ENCODE measurements at regions not wholly inside any gene's neighbourhood (a gene's known extent, or its start where the extent isn't known, plus 50 kb on each side); places are given as distances from the start of the nearest gene placed in this dataset.

DNA sequence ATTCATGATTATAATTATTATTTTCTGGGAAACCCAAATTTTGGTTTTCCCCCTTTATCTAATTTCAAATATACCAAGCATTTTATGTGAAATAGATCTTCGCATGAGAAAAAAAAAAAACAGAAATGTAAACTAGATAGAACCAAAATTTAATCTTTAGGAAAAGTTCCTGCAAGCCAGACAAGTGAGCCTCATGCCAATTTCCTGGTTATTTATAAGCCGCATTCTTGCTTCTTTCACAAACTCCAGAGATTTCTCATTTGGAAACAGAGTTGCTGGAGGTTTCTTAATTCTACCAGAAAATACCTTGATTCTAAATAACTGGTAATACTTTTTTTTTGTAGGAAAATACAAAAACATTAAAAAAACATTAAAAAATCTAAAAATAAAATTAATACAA lies 690.4 kb upstream of the IGFBP3 start:
- H3K27me3 ChIP-seq, result no peaks in the 10 kb centered on the region
- TF ChIP-seq, protein P1, sequence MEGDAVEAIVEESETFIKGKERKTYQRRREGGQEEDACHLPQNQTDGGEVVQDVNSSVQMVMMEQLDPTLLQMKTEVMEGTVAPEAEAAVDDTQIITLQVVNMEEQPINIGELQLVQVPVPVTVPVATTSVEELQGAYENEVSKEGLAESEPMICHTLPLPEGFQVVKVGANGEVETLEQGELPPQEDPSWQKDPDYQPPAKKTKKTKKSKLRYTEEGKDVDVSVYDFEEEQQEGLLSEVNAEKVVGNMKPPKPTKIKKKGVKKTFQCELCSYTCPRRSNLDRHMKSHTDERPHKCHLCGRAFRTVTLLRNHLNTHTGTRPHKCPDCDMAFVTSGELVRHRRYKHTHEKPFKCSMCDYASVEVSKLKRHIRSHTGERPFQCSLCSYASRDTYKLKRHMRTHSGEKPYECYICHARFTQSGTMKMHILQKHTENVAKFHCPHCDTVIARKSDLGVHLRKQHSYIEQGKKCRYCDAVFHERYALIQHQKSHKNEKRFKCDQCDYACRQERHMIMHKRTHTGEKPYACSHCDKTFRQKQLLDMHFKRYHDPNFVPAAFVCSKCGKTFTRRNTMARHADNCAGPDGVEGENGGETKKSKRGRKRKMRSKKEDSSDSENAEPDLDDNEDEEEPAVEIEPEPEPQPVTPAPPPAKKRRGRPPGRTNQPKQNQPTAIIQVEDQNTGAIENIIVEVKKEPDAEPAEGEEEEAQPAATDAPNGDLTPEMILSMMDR (IDR thresholded peaks at IDR 0.05), result no peak
- TF ChIP-seq POLR2A (IDR thresholded peaks at IDR 0.05), result no peak
- intact Hi-C loops (cut with DNase I), result no loop called here
- no peak for ATAC-seq
- H3K27ac ChIP-seq, result no peak overlapping the region
- no peaks in the 10 kb centered on the region for H3K36me3 ChIP-seq (replicated peaks in 1 of 2; ENCODE audit: insufficient read depth in 1 of 2, low read depth in 2 of 2)
- no peaks in the 10 kb centered on the region for H3K9me3 ChIP-seq
- DNase-seq, result no peak
- peaks cover 17% of the 10 kb centered on the region for H3K4me1 ChIP-seq
- H3K4me3 ChIP-seq, result no peak overlapping the region
- WGBS, 2 donors, result 14 to 34% methylated on average over 2 of the region's 2 CpGs

DNA sequence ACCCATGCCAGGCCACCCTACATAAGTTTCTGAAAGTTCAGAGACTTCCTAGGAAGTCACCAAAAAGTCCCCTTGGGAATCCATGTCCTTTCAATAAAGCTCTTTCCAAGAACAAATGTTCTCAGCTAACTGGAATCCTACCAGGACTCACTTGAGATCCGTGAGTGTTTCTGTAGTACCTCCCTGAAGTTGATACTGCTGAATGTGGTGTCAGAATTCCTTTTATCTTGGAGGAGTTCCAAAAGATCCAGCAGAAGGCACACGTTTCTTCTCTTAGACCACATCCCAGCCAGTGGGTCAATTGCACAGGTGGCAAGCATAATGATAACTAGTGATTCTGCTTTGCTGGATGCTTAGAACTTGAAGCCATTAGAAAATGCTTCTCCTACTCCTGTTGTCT lies 689.7 kb upstream of the IGFBP3 start:
- Histone ChIP-seq H3K4me1 (peaks cover 17% of the 10 kb centered on the region), H3K4me3 (no peak overlapping the region), H3K27me3 (no peaks in the 10 kb centered on the region), H3K9me3 (no peaks in the 10 kb centered on the region), H3K27ac (no peak overlapping the region), H3K36me3 (replicated peaks in 1 of 2; ENCODE audit: insufficient read depth in 1 of 2, low read depth in 2 of 2) (no peaks in the 10 kb centered on the region)
- TF ChIP-seq, protein P1 (IDR thresholded peaks at IDR 0.05), result no peak
- TF ChIP-seq POLR2A (IDR thresholded peaks at IDR 0.05), result no peak
- ATAC-seq (no peak), DNase-seq (no peak)
- 20 to 28% methylated on average over 2 of the region's 2 CpGs for WGBS, 2 donors
- intact Hi-C loops (cut with DNase I), result no loop called here

DNA sequence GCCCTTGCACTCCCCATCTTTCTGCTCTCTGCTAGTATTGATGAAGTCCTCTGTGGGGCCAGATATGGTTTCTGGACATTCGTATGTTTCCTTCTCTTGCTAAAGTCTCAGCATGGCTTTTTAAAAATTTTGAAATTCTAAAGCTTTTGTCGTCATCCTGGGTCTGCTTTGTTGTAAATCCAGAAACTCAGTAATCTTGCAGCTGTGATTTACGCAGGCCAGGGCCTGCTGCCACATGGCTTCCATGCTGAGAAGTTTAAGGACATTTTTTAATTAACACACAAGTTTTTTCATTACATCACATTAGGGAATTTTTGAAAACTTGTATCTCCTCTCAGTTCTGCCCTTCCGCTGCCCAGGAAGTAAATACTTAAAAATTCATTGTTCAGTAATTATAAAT lies 686.1 kb upstream of the IGFBP3 start:
- H3K36me3 ChIP-seq (replicated peaks in 1 of 2; ENCODE audit: insufficient read depth in 1 of 2, low read depth in 2 of 2), result no peaks in the 10 kb centered on the region
- TF ChIP-seq, protein P1 (IDR thresholded peaks at IDR 0.05), result no peak
- no peak for TF ChIP-seq POLR2A (IDR thresholded peaks at IDR 0.05)

GRCh38 chr7:46606761-46607160 lies 685.7 kb upstream of the IGFBP3 start:
- ATAC-seq (no peak), DNase-seq (no peak)
- Histone ChIP-seq H3K4me3 (no peak overlapping the region), H3K27me3 (no peaks in the 10 kb centered on the region), H3K4me1 (peaks cover 20% of the 10 kb centered on the region), H3K36me3 (replicated peaks in 1 of 2; ENCODE audit: insufficient read depth in 1 of 2, low read depth in 2 of 2) (no peaks in the 10 kb centered on the region), H3K27ac (no peak overlapping the region), H3K9me3 (no peaks in the 10 kb centered on the region)
- intact Hi-C loops (cut with DNase I), result no loop called here
- 94 to 96% methylated on average over 3 of the region's 3 CpGs for WGBS, 2 donors
- TF ChIP-seq, protein P1 (IDR thresholded peaks at IDR 0.05), result no peak
- TF ChIP-seq POLR2A (IDR thresholded peaks at IDR 0.05), result no peak

More for the DNA sequence above, 686.1 kb upstream of the IGFBP3 start:
- peaks cover 20% of the 10 kb centered on the region for H3K4me1 ChIP-seq
- no peaks in the 10 kb centered on the region for H3K9me3 ChIP-seq
- WGBS, 2 donors, result 85 to 87% methylated on average over 4 of the region's 4 CpGs
- intact Hi-C loops (cut with DNase I), result no loop called here
- no peaks in the 10 kb centered on the region for H3K27me3 ChIP-seq
- no peak overlapping the region for H3K27ac ChIP-seq
- ATAC-seq (no peak), DNase-seq (no peak)
- H3K4me3 ChIP-seq, result no peak overlapping the region

DNA sequence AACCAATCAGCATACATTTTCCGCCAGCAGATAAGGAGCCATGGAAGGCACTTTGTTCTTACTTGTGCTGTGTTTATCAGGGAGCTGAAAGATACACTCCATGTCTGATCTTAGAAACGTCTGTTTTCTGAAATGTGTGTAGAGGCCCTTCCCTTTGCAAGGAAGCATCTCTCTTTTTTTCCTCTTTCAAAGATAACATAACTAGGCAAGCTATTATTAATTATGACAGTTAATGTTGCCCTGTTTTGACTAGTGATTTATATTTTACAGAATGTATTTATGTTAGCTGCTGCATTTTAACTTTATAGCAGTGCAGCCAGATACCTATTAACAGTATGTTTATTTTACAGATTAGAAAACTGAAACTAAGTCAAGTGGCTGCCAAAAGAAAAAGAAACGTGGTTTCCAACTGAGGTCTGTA lies 683.2 kb upstream of the IGFBP3 start:
- no peaks in the 10 kb centered on the region for H3K36me3 ChIP-seq (replicated peaks in 1 of 2; ENCODE audit: insufficient read depth in 1 of 2, low read depth in 2 of 2)
- H3K4me1 ChIP-seq, result peaks cover 13% of the 10 kb centered on the region
- no peak overlapping the region for H3K4me3 ChIP-seq
- no peak for TF ChIP-seq POLR2A (IDR thresholded peaks at IDR 0.05)
- TF ChIP-seq, protein P1 (IDR thresholded peaks at IDR 0.05), result no peak
- no peaks in the 10 kb centered on the region for H3K9me3 ChIP-seq
- WGBS, 2 donors, result 11 to 17% methylated on average over 3 of the region's 3 CpGs
- H3K27me3 ChIP-seq, result no peaks in the 10 kb centered on the region
- peak overlapping the region in 3 of 4 donors; percentile 10 to 60 (median 52) for H3K27ac ChIP-seq
- ATAC-seq, result peak; percentile 31
- intact Hi-C loops (cut with DNase I), result no loop called here
- no peak for DNase-seq
